A549 (cell line): ENCODE measurements at regions not wholly inside any gene's neighbourhood (a gene's known extent, or its start where the extent isn't known, plus 50 kb on each side); places are given as distances from the start of the nearest gene placed in this dataset.

ENCODE experiments used
- CHD4 ChIP-seq: fragments of 200-600 bp; sonication (generic); IDR thresholded peaks from 2 replicates; pipeline ENCODE4 v1.6.1; 2016; ENCODE audit warnings: antibody characterized with exemption, mild to moderate bottlenecking, borderline replicate concordance
- EP300 ChIP-seq, 2 experiments: fragments of >200 bp; sonication (Bioruptor Twin); formaldehyde crosslinking; IDR thresholded peaks; 2 replicates in 1 of 2; 3 replicates in 1 of 2; pipeline ENCODE4 v1.6.1; 2016 to 2017
- MAX ChIP-seq: IDR thresholded peaks from 2 replicates; pipeline ENCODE4 v1.6.1; 2012
- REST ChIP-seq: fragments of 200-600 bp; sonication (generic); IDR thresholded peaks from 2 replicates; pipeline ENCODE4 v1.6.1; 2016; ENCODE audit warnings: antibody characterized with exemption, mild to moderate bottlenecking, moderate library complexity
- SMC3 ChIP-seq: fragments of >200 bp; sonication (Bioruptor Twin); formaldehyde crosslinking; IDR thresholded peaks from 3 replicates; pipeline ENCODE4 v1.6.1; 2018; ENCODE audit warnings: inconsistent platforms
- ZC3H11A ChIP-seq: fragments of 450-650 bp; IDR thresholded peaks from 2 replicates; pipeline ENCODE4 v1.6.1; 2014; ENCODE audit warnings: antibody characterized with exemption, mild to moderate bottlenecking
- TF ChIP-seq, protein P1 (sequence below): fragments of >200 bp; sonication (Bioruptor Twin); formaldehyde crosslinking; IDR thresholded peaks from 3 replicates; pipeline ENCODE4 v1.5.1; 2016

DNA sequence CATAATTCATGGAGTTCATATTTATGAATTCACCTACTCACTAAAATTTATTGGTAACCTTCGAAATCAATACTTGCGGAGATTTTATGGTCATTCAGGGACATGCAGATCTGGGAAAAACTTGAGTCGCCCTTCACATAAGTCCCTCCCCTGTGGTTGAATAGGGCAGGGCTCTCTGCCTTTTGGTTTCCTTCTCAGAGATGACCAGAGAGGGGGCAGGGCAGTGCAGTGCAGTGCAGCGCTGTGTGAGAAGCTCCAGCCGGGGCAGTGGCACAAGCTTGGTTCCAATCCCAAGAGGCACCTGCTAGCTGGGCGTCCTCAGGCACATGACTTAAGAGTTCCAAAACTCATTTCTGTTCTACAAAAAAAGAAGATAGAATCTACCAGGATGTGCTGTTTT is 274.4 kb upstream of the RAB6C start:
- no peak for TF ChIP-seq REST
- no peak for TF ChIP-seq CHD4
- no peak for TF ChIP-seq SMC3
- TF ChIP-seq, protein P1, sequence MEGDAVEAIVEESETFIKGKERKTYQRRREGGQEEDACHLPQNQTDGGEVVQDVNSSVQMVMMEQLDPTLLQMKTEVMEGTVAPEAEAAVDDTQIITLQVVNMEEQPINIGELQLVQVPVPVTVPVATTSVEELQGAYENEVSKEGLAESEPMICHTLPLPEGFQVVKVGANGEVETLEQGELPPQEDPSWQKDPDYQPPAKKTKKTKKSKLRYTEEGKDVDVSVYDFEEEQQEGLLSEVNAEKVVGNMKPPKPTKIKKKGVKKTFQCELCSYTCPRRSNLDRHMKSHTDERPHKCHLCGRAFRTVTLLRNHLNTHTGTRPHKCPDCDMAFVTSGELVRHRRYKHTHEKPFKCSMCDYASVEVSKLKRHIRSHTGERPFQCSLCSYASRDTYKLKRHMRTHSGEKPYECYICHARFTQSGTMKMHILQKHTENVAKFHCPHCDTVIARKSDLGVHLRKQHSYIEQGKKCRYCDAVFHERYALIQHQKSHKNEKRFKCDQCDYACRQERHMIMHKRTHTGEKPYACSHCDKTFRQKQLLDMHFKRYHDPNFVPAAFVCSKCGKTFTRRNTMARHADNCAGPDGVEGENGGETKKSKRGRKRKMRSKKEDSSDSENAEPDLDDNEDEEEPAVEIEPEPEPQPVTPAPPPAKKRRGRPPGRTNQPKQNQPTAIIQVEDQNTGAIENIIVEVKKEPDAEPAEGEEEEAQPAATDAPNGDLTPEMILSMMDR, result no peak
- no peak for TF ChIP-seq EP300 (IDR thresholded peaks at IDR 0.05)
- TF ChIP-seq MAX, result no peak
- no peak for TF ChIP-seq ZC3H11A
